Endodermal cell (in vitro differentiated cells): ENCODE measurements at regions not wholly inside any gene's neighbourhood (a gene's known extent, or its start where the extent isn't known, plus 50 kb on each side); places are given as distances from the start of the nearest gene placed in this dataset.

Source experiments
- DNase-seq: peaks from one replicate; pipeline ENCODE4 v3.0.0-alpha.2; 2017
- H3K27ac ChIP-seq: 2 replicates; pipeline ENCODE4 v1.5.1; 2013; ENCODE audit warnings: mild to moderate bottlenecking, low read depth, low read length, moderate library complexity
- H3K27me3 ChIP-seq: 2 replicates; pipeline ENCODE4 v1.6.1; 2013; ENCODE audit warnings: mild to moderate bottlenecking, low read length, moderate library complexity; ENCODE audit not compliant: insufficient read depth, control insufficient read depth, poor library complexity, severe bottlenecking
- H3K36me3 ChIP-seq: 2 replicates; pipeline ENCODE4 v1.7.0; 2013; ENCODE audit warnings: mild to moderate bottlenecking, low read length, moderate library complexity; ENCODE audit not compliant: control insufficient read depth, insufficient read depth
- H3K4me1 ChIP-seq: one replicate; pipeline ENCODE4 v1.7.0; 2013; ENCODE audit warnings: low read length; ENCODE audit not compliant: control insufficient read depth, insufficient read depth
- H3K4me3 ChIP-seq: 2 replicates; pipeline ENCODE4 v1.5.1; 2013; ENCODE audit warnings: mild to moderate bottlenecking, low read length, moderate library complexity
- H3K9ac ChIP-seq: 2 replicates; pipeline ENCODE4 v1.6.1; 2013; ENCODE audit warnings: mild to moderate bottlenecking, low read length, moderate library complexity; ENCODE audit not compliant: poor library complexity, severe bottlenecking; ENCODE audit errors: extremely low read depth
- H3K9me3 ChIP-seq: 2 replicates; pipeline ENCODE4 v1.6.1; 2013; ENCODE audit warnings: mild to moderate bottlenecking, low read length, moderate library complexity; ENCODE audit not compliant: control insufficient read depth
- H3K27ac Mint-ChIP-seq: 2 replicates; pipeline ENCODE4 v1.8.0; 2020; ENCODE audit warnings: mixed read lengths
- H3K27me3 Mint-ChIP-seq: 2 replicates; pipeline ENCODE4 v1.8.0; 2021; ENCODE audit warnings: mild to moderate bottlenecking, mixed read lengths; ENCODE audit not compliant: insufficient read depth
- H3K36me3 Mint-ChIP-seq: 2 replicates; pipeline ENCODE4 v1.8.0; 2020; ENCODE audit warnings: low read depth, mixed read lengths
- H3K4me1 Mint-ChIP-seq: 2 replicates; pipeline ENCODE4 v1.8.0; 2020; ENCODE audit warnings: mixed read lengths
- H3K4me3 Mint-ChIP-seq: 2 replicates; pipeline ENCODE4 v1.8.0; 2020; ENCODE audit warnings: mild to moderate bottlenecking, moderate library complexity, mixed read lengths
- H3K9me3 Mint-ChIP-seq: 2 replicates; pipeline ENCODE4 v1.8.0; 2020; ENCODE audit warnings: mild to moderate bottlenecking, mixed read lengths
- CTCF ChIP-seq: fragments of 200-600 bp; sonication (generic); conservative IDR thresholded peaks from 2 replicates; pipeline ENCODE4 v1.5.0; 2021; ENCODE audit warnings: antibody characterized with exemption, mild to moderate bottlenecking
- WGBS, 2 experiments: methylation state at CpG; one replicate each; pipeline versions ENCODE4 v1.1.5 to v1.1.7; 2013; ENCODE audit warnings: missing lambda C conversion rate in 2 of 2, mixed read lengths in 1 of 2; ENCODE audit not compliant: insufficient coverage in 1 of 2, insufficient read length in 1 of 2; 5-methylcytosine and 5-hydroxymethylcytosine counted together

- Mint-ChIP-seq H3K36me3 (no peaks in the 10 kb centered on the region), H3K27me3 (no peaks in the 10 kb centered on the region), H3K27ac (no peak overlapping the region), H3K4me1 (peaks cover 8% of the 10 kb centered on the region), H3K9me3 (no peaks in the 10 kb centered on the region), H3K4me3 (no peak overlapping the region)
- 88 to 94% methylated on average over 3 of the region's 3 CpGs for WGBS, 2 experiments
- H3K36me3 ChIP-seq: no peaks in the 10 kb centered on the region
- no peak overlapping the region for H3K4me3 ChIP-seq
- no peaks in the 10 kb centered on the region for H3K9me3 ChIP-seq
- no peak for TF ChIP-seq CTCF
- no peaks in the 10 kb centered on the region for H3K4me1 ChIP-seq
- H3K27me3 ChIP-seq: no peaks in the 10 kb centered on the region
- no peak overlapping the region for H3K9ac ChIP-seq
- H3K27ac ChIP-seq: no peak overlapping the region
- DNase-seq: no peak
Measured at GRCh38 chr14:83147006-83147405, 1613.4 kb upstream of the SEL1L start.

- no peak overlapping the region for H3K4me3 Mint-ChIP-seq
- no peaks in the 10 kb centered on the region for H3K4me1 Mint-ChIP-seq
- H3K36me3 ChIP-seq: no peaks in the 10 kb centered on the region
- WGBS, 2 experiments: no CpG with 5 or more reads among the region's 1 CpG
- no peak for DNase-seq
- no peak overlapping the region for H3K27ac Mint-ChIP-seq
- no peaks in the 10 kb centered on the region for H3K36me3 Mint-ChIP-seq
- H3K27me3 Mint-ChIP-seq: no peaks in the 10 kb centered on the region
- H3K4me1 ChIP-seq: no peaks in the 10 kb centered on the region
- TF ChIP-seq CTCF: no peak
- no peak overlapping the region for H3K27ac ChIP-seq
- H3K27me3 ChIP-seq: no peaks in the 10 kb centered on the region
- no peaks in the 10 kb centered on the region for H3K9me3 ChIP-seq
- H3K4me3 ChIP-seq: no peak overlapping the region
- H3K9ac ChIP-seq: no peak overlapping the region
- H3K9me3 Mint-ChIP-seq: no peaks in the 10 kb centered on the region
Measured at GRCh38 chr14:83151571-83151970, 1617.9 kb upstream of the SEL1L start.

- no peak for DNase-seq
- no peak overlapping the region for H3K27ac ChIP-seq
- H3K4me3 ChIP-seq: no peak overlapping the region
- no peak for TF ChIP-seq CTCF
- Mint-ChIP-seq H3K27me3 (no peaks in the 10 kb centered on the region), H3K4me1 (no peaks in the 10 kb centered on the region), H3K27ac (peak overlapping the region; percentile 57), H3K36me3 (no peaks in the 10 kb centered on the region), H3K9me3 (no peaks in the 10 kb centered on the region), H3K4me3 (no peak overlapping the region)
- no peaks in the 10 kb centered on the region for H3K27me3 ChIP-seq
- no peaks in the 10 kb centered on the region for H3K36me3 ChIP-seq
- no peaks in the 10 kb centered on the region for H3K4me1 ChIP-seq
- no peaks in the 10 kb centered on the region for H3K9me3 ChIP-seq
- no peak overlapping the region for H3K9ac ChIP-seq
- WGBS, 2 experiments: 100% methylated on average over 1 of the region's 1 CpG; no CpG with 5 or more reads in 1 of the 2 experiments
Measured at GRCh38 chr14:83153081-83153480, 1619.4 kb upstream of the SEL1L start.
